GM12878 (cell line): ENCODE measurements at regions not wholly inside any gene's neighbourhood (a gene's known extent, or its start where the extent isn't known, plus 50 kb on each side); places are given as distances from the start of the nearest gene placed in this dataset.

Experiments used
- CTCF ChIP-seq, 3 experiments: IDR thresholded peaks in 2 of 3; conservative IDR thresholded peaks in 1 of 3; 2 replicates each; pipeline ENCODE4 v1.5.1; 2011; ENCODE audit warnings: low read depth in 3 of 3, low read length in 3 of 3, mild to moderate bottlenecking in 3 of 3, control low read depth in 2 of 3, moderate library complexity in 2 of 3, inconsistent platforms in 1 of 3, mixed read lengths in 1 of 3; ENCODE audit not compliant: control insufficient read depth in 2 of 3, insufficient read depth in 1 of 3; ENCODE audit errors: extremely low read depth in 1 of 3
- MYC ChIP-seq: IDR thresholded peaks from 2 replicates; pipeline ENCODE4 v1.6.1; 2011; ENCODE audit warnings: mild to moderate bottlenecking, low read length, moderate library complexity, inconsistent platforms; ENCODE audit not compliant: insufficient read depth, insufficient replicate concordance, insufficient read length, severe bottlenecking
- POLR2AphosphoS2 ChIP-seq: IDR thresholded peaks from 2 replicates; pipeline ENCODE4 v1.6.1; 2011; ENCODE audit warnings: low read depth, mild to moderate bottlenecking, low read length, improper control_type of control experiment, moderate library complexity
- TCF12 ChIP-seq: IDR thresholded peaks from 2 replicates; pipeline ENCODE4 v1.6.1; 2011; ENCODE audit warnings: low read depth, mild to moderate bottlenecking, low read length

DNA sequence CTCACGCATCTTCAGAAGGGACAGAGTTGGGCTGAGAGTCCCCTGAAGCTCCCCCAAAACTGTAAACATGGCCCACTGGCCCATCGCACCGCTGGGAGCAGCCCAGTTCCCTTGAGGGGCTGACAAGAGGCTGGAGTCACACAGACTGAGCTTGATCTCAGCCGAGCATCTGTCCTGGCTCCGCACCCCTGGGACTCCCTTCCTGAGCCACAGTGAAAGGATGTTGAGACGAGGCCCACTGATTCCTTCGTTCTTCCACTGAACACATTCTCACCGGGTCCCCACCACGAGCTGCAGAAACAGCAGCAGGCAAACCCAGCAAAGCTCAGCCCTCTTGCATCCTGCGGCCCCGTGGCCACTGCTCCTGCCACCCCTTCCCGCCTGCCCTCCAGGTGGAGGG lies 145.9 kb upstream of the CIBAR2 start:
- TF ChIP-seq POLR2AphosphoS2 (no peak), TCF12 (no peak), CTCF (IDR thresholded peaks at IDR 0.05 in 2 of 3, conservative IDR thresholded peaks at IDR 0.05 in 1 of 3; ENCODE audit: control insufficient read depth in 2 of 3, extremely low read depth in 1 of 3, insufficient read depth in 1 of 3, low read depth in 3 of 3, low read length in 3 of 3) (no peak), MYC (no peak)
